ENCODE measurements at regions not wholly inside any gene's neighbourhood (a gene's known extent, or its start where the extent isn't known, plus 50 kb on each side); places are given as distances from the start of the nearest gene placed in this dataset.

- Histone ChIP-seq H3K9me3 (ENCODE audit: control insufficient read depth in 1 of 2, low read length in 2 of 2) (no peaks in the 10 kb centered on the region), H3K4me3 (ENCODE audit: low read depth in 1 of 2, low read length in 2 of 2) (no peak overlapping the region), H3K27ac (ENCODE audit: low read depth, low read length) (no peak overlapping the region), H3K4me1 (ENCODE audit: control insufficient read depth in 1 of 2, insufficient read depth in 2 of 2, low read length in 2 of 2) (no peaks in the 10 kb centered on the region), H3K27me3 (ENCODE audit: control insufficient read depth in 1 of 2, insufficient read depth in 2 of 2, low read length in 2 of 2) (no peaks in the 10 kb centered on the region), H3K9ac (ENCODE audit: low read depth in 1 of 2, low read length in 2 of 2) (no peak overlapping the region), H3K36me3 (ENCODE audit: control insufficient read depth in 1 of 2, insufficient read depth in 2 of 2, low read length in 2 of 2) (no peaks in the 10 kb centered on the region)
These were observed 626.5 kb downstream of the DMRTA1 start for GRCh38 chr9:23073136-23073535.

- Histone ChIP-seq H3K27me3 (ENCODE audit: control insufficient read depth in 1 of 2, insufficient read depth in 2 of 2, low read length in 2 of 2) (no peaks in the 10 kb centered on the region), H3K4me3 (ENCODE audit: low read depth in 1 of 2, low read length in 2 of 2) (no peak overlapping the region), H3K27ac (ENCODE audit: low read depth, low read length) (no peak overlapping the region), H3K9me3 (ENCODE audit: control insufficient read depth in 1 of 2, low read length in 2 of 2) (no peaks in the 10 kb centered on the region), H3K36me3 (ENCODE audit: control insufficient read depth in 1 of 2, insufficient read depth in 2 of 2, low read length in 2 of 2) (no peaks in the 10 kb centered on the region), H3K9ac (ENCODE audit: low read depth in 1 of 2, low read length in 2 of 2) (no peak overlapping the region), H3K4me1 (ENCODE audit: control insufficient read depth in 1 of 2, insufficient read depth in 2 of 2, low read length in 2 of 2) (no peaks in the 10 kb centered on the region)
These were observed 633.2 kb downstream of the DMRTA1 start for GRCh38 chr9:23079798-23080197.

- no peak overlapping the region for H3K4me3 ChIP-seq (ENCODE audit: low read depth in 1 of 2, low read length in 2 of 2)
- no peaks in the 10 kb centered on the region for H3K4me1 ChIP-seq (ENCODE audit: control insufficient read depth in 1 of 2, insufficient read depth in 2 of 2, low read length in 2 of 2)
- no peaks in the 10 kb centered on the region for H3K9me3 ChIP-seq (ENCODE audit: control insufficient read depth in 1 of 2, low read length in 2 of 2)
- no peaks in the 10 kb centered on the region for H3K36me3 ChIP-seq (ENCODE audit: control insufficient read depth in 1 of 2, insufficient read depth in 2 of 2, low read length in 2 of 2)
- H3K27me3 ChIP-seq (ENCODE audit: control insufficient read depth in 1 of 2, insufficient read depth in 2 of 2, low read length in 2 of 2) = no peaks in the 10 kb centered on the region
- no peak overlapping the region for H3K27ac ChIP-seq (ENCODE audit: low read depth, low read length)
- no peak overlapping the region for H3K9ac ChIP-seq (ENCODE audit: low read depth in 1 of 2, low read length in 2 of 2)
These were observed 634.8 kb downstream of the DMRTA1 start for GRCh38 chr9:23081377-23081776.

GRCh38 chr9:23088932-23089364 lies 642.3 kb downstream of the DMRTA1 start:
- peaks cover 6 to 8% of the 10 kb centered on the region in 2 donors for H3K9me3 ChIP-seq (ENCODE audit: control insufficient read depth in 1 of 2, low read length in 2 of 2)
- no peaks in the 10 kb centered on the region for H3K36me3 ChIP-seq (ENCODE audit: control insufficient read depth in 1 of 2, insufficient read depth in 2 of 2, low read length in 2 of 2)
- no peak overlapping the region for H3K9ac ChIP-seq (ENCODE audit: low read depth in 1 of 2, low read length in 2 of 2)
- H3K4me1 ChIP-seq (ENCODE audit: control insufficient read depth in 1 of 2, insufficient read depth in 2 of 2, low read length in 2 of 2) = no peaks in the 10 kb centered on the region
- H3K27ac ChIP-seq (ENCODE audit: low read depth, low read length) = no peak overlapping the region
- no peak overlapping the region for H3K4me3 ChIP-seq (ENCODE audit: low read depth in 1 of 2, low read length in 2 of 2)
- H3K27me3 ChIP-seq (ENCODE audit: control insufficient read depth in 1 of 2, insufficient read depth in 2 of 2, low read length in 2 of 2) = no peaks in the 10 kb centered on the region

- no peak overlapping the region for H3K9ac ChIP-seq (ENCODE audit: low read depth in 1 of 2, low read length in 2 of 2)
- no peaks in the 10 kb centered on the region for H3K36me3 ChIP-seq (ENCODE audit: control insufficient read depth in 1 of 2, insufficient read depth in 2 of 2, low read length in 2 of 2)
- no peaks in the 10 kb centered on the region for H3K27me3 ChIP-seq (ENCODE audit: control insufficient read depth in 1 of 2, insufficient read depth in 2 of 2, low read length in 2 of 2)
- H3K4me3 ChIP-seq (ENCODE audit: low read depth in 1 of 2, low read length in 2 of 2) = no peak overlapping the region
- no peak overlapping the region for H3K27ac ChIP-seq (ENCODE audit: low read depth, low read length)
- H3K9me3 ChIP-seq (ENCODE audit: control insufficient read depth in 1 of 2, low read length in 2 of 2) = peaks cover 0 to 2% of the 10 kb centered on the region in 2 donors
- no peaks in the 10 kb centered on the region for H3K4me1 ChIP-seq (ENCODE audit: control insufficient read depth in 1 of 2, insufficient read depth in 2 of 2, low read length in 2 of 2)
These were observed 671.0 kb downstream of the DMRTA1 start for GRCh38 chr9:23117616-23118015.

- Histone ChIP-seq H3K27me3 (ENCODE audit: control insufficient read depth in 1 of 2, insufficient read depth in 2 of 2, low read length in 2 of 2) (no peaks in the 10 kb centered on the region), H3K9me3 (ENCODE audit: control insufficient read depth in 1 of 2, low read length in 2 of 2) (peaks cover 0 to 2% of the 10 kb centered on the region in 2 donors), H3K4me1 (ENCODE audit: control insufficient read depth in 1 of 2, insufficient read depth in 2 of 2, low read length in 2 of 2) (no peaks in the 10 kb centered on the region), H3K36me3 (ENCODE audit: control insufficient read depth in 1 of 2, insufficient read depth in 2 of 2, low read length in 2 of 2) (no peaks in the 10 kb centered on the region), H3K27ac (ENCODE audit: low read depth, low read length) (no peak overlapping the region), H3K9ac (ENCODE audit: low read depth in 1 of 2, low read length in 2 of 2) (no peak overlapping the region), H3K4me3 (ENCODE audit: low read depth in 1 of 2, low read length in 2 of 2) (no peak overlapping the region)
These were observed 674.0 kb downstream of the DMRTA1 start for GRCh38 chr9:23120630-23121029.

- Histone ChIP-seq H3K36me3 (ENCODE audit: control insufficient read depth in 1 of 2, insufficient read depth in 2 of 2, low read length in 2 of 2) (no peaks in the 10 kb centered on the region), H3K4me1 (ENCODE audit: control insufficient read depth in 1 of 2, insufficient read depth in 2 of 2, low read length in 2 of 2) (no peaks in the 10 kb centered on the region), H3K9ac (ENCODE audit: low read depth in 1 of 2, low read length in 2 of 2) (no peak overlapping the region), H3K27me3 (ENCODE audit: control insufficient read depth in 1 of 2, insufficient read depth in 2 of 2, low read length in 2 of 2) (no peaks in the 10 kb centered on the region), H3K9me3 (ENCODE audit: control insufficient read depth in 1 of 2, low read length in 2 of 2) (peaks cover 0 to 4% of the 10 kb centered on the region in 2 donors), H3K27ac (ENCODE audit: low read depth, low read length) (no peak overlapping the region), H3K4me3 (ENCODE audit: low read depth in 1 of 2, low read length in 2 of 2) (no peak overlapping the region)
These were observed 676.5 kb downstream of the DMRTA1 start for GRCh38 chr9:23123048-23123632.

- Histone ChIP-seq H3K9ac (ENCODE audit: low read depth in 1 of 2, low read length in 2 of 2) (no peak overlapping the region), H3K27ac (ENCODE audit: low read depth, low read length) (no peak overlapping the region), H3K4me1 (ENCODE audit: control insufficient read depth in 1 of 2, insufficient read depth in 2 of 2, low read length in 2 of 2) (no peaks in the 10 kb centered on the region), H3K27me3 (ENCODE audit: control insufficient read depth in 1 of 2, insufficient read depth in 2 of 2, low read length in 2 of 2) (no peaks in the 10 kb centered on the region), H3K9me3 (ENCODE audit: control insufficient read depth in 1 of 2, low read length in 2 of 2) (peaks cover 4 to 9% of the 10 kb centered on the region in 2 donors), H3K36me3 (ENCODE audit: control insufficient read depth in 1 of 2, insufficient read depth in 2 of 2, low read length in 2 of 2) (no peaks in the 10 kb centered on the region), H3K4me3 (ENCODE audit: low read depth in 1 of 2, low read length in 2 of 2) (no peak overlapping the region)
These were observed 680.6 kb downstream of the ELAVL2 start for GRCh38 chr9:23145467-23145866.

GRCh38 chr9:23153058-23153457 lies 673.0 kb downstream of the ELAVL2 start:
- Histone ChIP-seq H3K36me3 (ENCODE audit: control insufficient read depth in 1 of 2, insufficient read depth in 2 of 2, low read length in 2 of 2) (no peaks in the 10 kb centered on the region), H3K4me3 (ENCODE audit: low read depth in 1 of 2, low read length in 2 of 2) (no peak overlapping the region), H3K27me3 (ENCODE audit: control insufficient read depth in 1 of 2, insufficient read depth in 2 of 2, low read length in 2 of 2) (no peaks in the 10 kb centered on the region), H3K27ac (ENCODE audit: low read depth, low read length) (no peak overlapping the region), H3K9me3 (ENCODE audit: control insufficient read depth in 1 of 2, low read length in 2 of 2) (peaks cover 0 to 11% of the 10 kb centered on the region in 2 donors), H3K9ac (ENCODE audit: low read depth in 1 of 2, low read length in 2 of 2) (no peak overlapping the region), H3K4me1 (ENCODE audit: control insufficient read depth in 1 of 2, insufficient read depth in 2 of 2, low read length in 2 of 2) (no peaks in the 10 kb centered on the region)

- Histone ChIP-seq H3K9ac (ENCODE audit: low read depth in 1 of 2, low read length in 2 of 2) (no peak overlapping the region), H3K9me3 (ENCODE audit: control insufficient read depth in 1 of 2, low read length in 2 of 2) (peaks cover 0 to 7% of the 10 kb centered on the region in 2 donors), H3K36me3 (ENCODE audit: control insufficient read depth in 1 of 2, insufficient read depth in 2 of 2, low read length in 2 of 2) (no peaks in the 10 kb centered on the region), H3K4me1 (ENCODE audit: control insufficient read depth in 1 of 2, insufficient read depth in 2 of 2, low read length in 2 of 2) (no peaks in the 10 kb centered on the region), H3K27ac (ENCODE audit: low read depth, low read length) (no peak overlapping the region), H3K4me3 (ENCODE audit: low read depth in 1 of 2, low read length in 2 of 2) (no peak overlapping the region), H3K27me3 (ENCODE audit: control insufficient read depth in 1 of 2, insufficient read depth in 2 of 2, low read length in 2 of 2) (no peaks in the 10 kb centered on the region)
These were observed 665.5 kb downstream of the ELAVL2 start for GRCh38 chr9:23160491-23160890.
